ENCODE measurements at regions not wholly inside any gene's neighbourhood (a gene's known extent, or its start where the extent isn't known, plus 50 kb on each side); places are given as distances from the start of the nearest gene placed in this dataset.

- TF ChIP-seq SP1 (IDR thresholded peaks at IDR 0.05; ENCODE audit: low read depth) (no peak), EGR1 (IDR thresholded peaks at IDR 0.05; ENCODE audit: low read depth) (no peak), SIN3A (IDR thresholded peaks at IDR 0.05; ENCODE audit: low read depth) (no peak), EZH2phosphoT487 (IDR thresholded peaks at IDR 0.05; ENCODE audit: borderline replicate concordance) (no peak)
These were observed 2428.4 kb upstream of the PCDH20 start (continued) for GRCh38 chr13:63843766-63844699.

GRCh38 chr13:63842102-63842501 lies 2426.5 kb upstream of the PCDH20 start:
- H3K4me1 ChIP-seq (ENCODE audit: control insufficient read depth in 1 of 2, insufficient read depth in 2 of 2, low read length in 2 of 2), result no peaks in the 10 kb centered on the region
- no peak overlapping the region for H3K4me2 ChIP-seq (ENCODE audit: low read length)
- H3K79me2 ChIP-seq (ENCODE audit: insufficient read depth, low read length), result no peaks in the 10 kb centered on the region
- no peaks in the 10 kb centered on the region for H3K27me3 ChIP-seq (ENCODE audit: insufficient read depth, low read length)
- no peak overlapping the region for H3K4me3 ChIP-seq (replicated peaks in 1 of 2; ENCODE audit: low read depth in 1 of 2, low read length in 2 of 2)
- no peak overlapping the region for H3K9ac ChIP-seq (ENCODE audit: low read length)
- ATAC-seq (no peak), DNase-seq (ENCODE audit: low read depth, low spot score) (no peak)
- no peaks in the 10 kb centered on the region for H4K20me1 ChIP-seq (ENCODE audit: insufficient read depth)
- H3K36me3 ChIP-seq (ENCODE audit: control insufficient read depth in 1 of 2, insufficient read depth in 2 of 2, low read length in 2 of 2), result no peaks in the 10 kb centered on the region
- no peak overlapping the region for H3K27ac ChIP-seq (ENCODE audit: low read depth, low read length)
- H3K9me3 ChIP-seq (ENCODE audit: control insufficient read depth in 1 of 2, insufficient read depth in 1 of 2, low read depth in 1 of 2, low read length in 2 of 2), result no peaks in the 10 kb centered on the region
- ChIA-PET CTCF (no interaction called here), RAD21 (ENCODE audit: low non-redundant PET in 1 of 2, low total read pairs in 2 of 2, uncharacterized antibody in 2 of 2, unreplicated experiment in 2 of 2) (no interaction called here), POLR2A (no interaction called here)
- TF ChIP-seq POLR2A (IDR thresholded peaks at IDR 0.05; ENCODE audit: borderline replicate concordance, extremely low read depth, insufficient read depth, insufficient read length) (no peak), EZH2 (IDR thresholded peaks at IDR 0.05) (no peak)
- intact Hi-C loops (cut with micrococcal nuclease), result no loop called here
- no peak overlapping the region for H2AFZ ChIP-seq (ENCODE audit: low read depth, low read length, poor library complexity, severe bottlenecking)
- H3K9me2 ChIP-seq (ENCODE audit: insufficient read depth), result no peaks in the 10 kb centered on the region
- BruUV-seq (replicated peaks), result no TSS peak

GRCh38 chr13:63840551-63841421 lies 2425.1 kb upstream of the PCDH20 start:
- H3K9ac ChIP-seq (ENCODE audit: low read length), result no peak overlapping the region
- TF ChIP-seq FOSL1 (IDR thresholded peaks at IDR 0.05; ENCODE audit: low read depth), result no peak
- TF ChIP-seq JUND (IDR thresholded peaks at IDR 0.05), result no peak
- TF ChIP-seq EZH2phosphoT487 (IDR thresholded peaks at IDR 0.05; ENCODE audit: borderline replicate concordance), result no peak
- TF ChIP-seq SRF (IDR thresholded peaks at IDR 0.05; ENCODE audit: low read depth), result no peak
- no peak for TF ChIP-seq ELF1 (IDR thresholded peaks at IDR 0.05; ENCODE audit: borderline replicate concordance, low read depth)
- TF ChIP-seq, protein P1, sequence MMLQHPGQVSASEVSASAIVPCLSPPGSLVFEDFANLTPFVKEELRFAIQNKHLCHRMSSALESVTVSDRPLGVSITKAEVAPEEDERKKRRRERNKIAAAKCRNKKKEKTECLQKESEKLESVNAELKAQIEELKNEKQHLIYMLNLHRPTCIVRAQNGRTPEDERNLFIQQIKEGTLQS (IDR thresholded peaks at IDR 0.05), result no peak
- no peak for TF ChIP-seq RAD21 (IDR thresholded peaks at IDR 0.05; ENCODE audit: low read depth)
- TF ChIP-seq ZBTB33 (IDR thresholded peaks at IDR 0.05; ENCODE audit: extremely low read depth, insufficient replicate concordance, low read length), result no peak
- H3K9me2 ChIP-seq (ENCODE audit: insufficient read depth), result no peaks in the 10 kb centered on the region
- no peak overlapping the region for H3K27ac ChIP-seq (ENCODE audit: low read depth, low read length)
- intact Hi-C loops (cut with micrococcal nuclease), result no loop called here
- H3K79me2 ChIP-seq (ENCODE audit: insufficient read depth, low read length), result no peaks in the 10 kb centered on the region
- H3K36me3 ChIP-seq (ENCODE audit: control insufficient read depth in 1 of 2, insufficient read depth in 2 of 2, low read length in 2 of 2), result no peaks in the 10 kb centered on the region
- H4K20me1 ChIP-seq (ENCODE audit: insufficient read depth), result no peaks in the 10 kb centered on the region
- H3K4me1 ChIP-seq (ENCODE audit: control insufficient read depth in 1 of 2, insufficient read depth in 2 of 2, low read length in 2 of 2), result no peaks in the 10 kb centered on the region
- POLR2A ChIA-PET, result no interaction called here
- no peak overlapping the region for H3K4me3 ChIP-seq (replicated peaks in 1 of 2; ENCODE audit: low read depth in 1 of 2, low read length in 2 of 2)
- H3K27me3 ChIP-seq (ENCODE audit: insufficient read depth, low read length), result no peaks in the 10 kb centered on the region
- no peak for ATAC-seq
- RAD21 ChIA-PET (ENCODE audit: low non-redundant PET in 1 of 2, low total read pairs in 2 of 2, uncharacterized antibody in 2 of 2, unreplicated experiment in 2 of 2), result no interaction called here
- H3K4me2 ChIP-seq (ENCODE audit: low read length), result no peak overlapping the region
- no peak overlapping the region for H2AFZ ChIP-seq (ENCODE audit: low read depth, low read length, poor library complexity, severe bottlenecking)
- no TSS peak for BruUV-seq (replicated peaks)
- H3K9me3 ChIP-seq (ENCODE audit: control insufficient read depth in 1 of 2, insufficient read depth in 1 of 2, low read depth in 1 of 2, low read length in 2 of 2), result no peaks in the 10 kb centered on the region
- DNase-seq (ENCODE audit: low read depth, low spot score), result no peak
- CTCF ChIA-PET, result no interaction called here

Data from HCT116 (cell line).